Lower lobe of right lung (tissue), 2 donors: ENCODE measurements at regions not wholly inside any gene's neighbourhood (a gene's known extent, or its start where the extent isn't known, plus 50 kb on each side); places are given as distances from the start of the nearest gene placed in this dataset.
A peak's percentile ranks its signal among the peaks of the same experiment; 100 is the strongest.
"Not testable (repeated sequence)": the region's sequence is repeated elsewhere in the genome, so short reads cannot be mapped to it uniquely, and the experiment has no call there.

ENCODE experiments used
- ATAC-seq, 2 donors: fragments of 200-7000 bp; cut with Tn5 transposase; one replicate each; pipeline ENCODE4 v1.9.1; 2020 to 2022; ENCODE audit warnings: mild to moderate bottlenecking in 2 of 2, moderate library complexity in 2 of 2
- DNase-seq: peaks from one replicate; pipeline ENCODE4 v3.0.0-alpha.2; 2020
- H3K27ac ChIP-seq: fragments of 200-600 bp; one replicate; pipeline ENCODE4 v1.8.0; 2022
- H3K27me3 ChIP-seq: fragments of 200-600 bp; one replicate; pipeline ENCODE4 v1.8.0; 2022; ENCODE audit warnings: low read depth
- H3K36me3 ChIP-seq: fragments of 200-600 bp; one replicate; pipeline ENCODE4 v1.8.0; 2022; ENCODE audit warnings: mild to moderate bottlenecking
- H3K4me1 ChIP-seq: fragments of 200-600 bp; one replicate; pipeline ENCODE4 v1.8.0; 2022
- H3K4me3 ChIP-seq: fragments of 200-600 bp; one replicate; pipeline ENCODE4 v1.8.0; 2022; ENCODE audit warnings: mild to moderate bottlenecking
- H3K9me3 ChIP-seq: fragments of 200-600 bp; one replicate; pipeline ENCODE4 v1.8.0; 2022
- intact Hi-C: fragments of 100-400 bp; cut with DNase I; formaldehyde crosslinking; loops from one replicate; pipeline ENCODE4 v1.11.0; 2022
- TF ChIP-seq, protein P1 (sequence below): fragments of 200-600 bp; IDR thresholded peaks from one replicate; pipeline ENCODE4 v1.8.0; 2022; ENCODE audit warnings: antibody characterized with exemption, mild to moderate bottlenecking
- donor health status: DM: no; HTN: yes; CAD: no; lungs with severe emphysema.

DNA sequence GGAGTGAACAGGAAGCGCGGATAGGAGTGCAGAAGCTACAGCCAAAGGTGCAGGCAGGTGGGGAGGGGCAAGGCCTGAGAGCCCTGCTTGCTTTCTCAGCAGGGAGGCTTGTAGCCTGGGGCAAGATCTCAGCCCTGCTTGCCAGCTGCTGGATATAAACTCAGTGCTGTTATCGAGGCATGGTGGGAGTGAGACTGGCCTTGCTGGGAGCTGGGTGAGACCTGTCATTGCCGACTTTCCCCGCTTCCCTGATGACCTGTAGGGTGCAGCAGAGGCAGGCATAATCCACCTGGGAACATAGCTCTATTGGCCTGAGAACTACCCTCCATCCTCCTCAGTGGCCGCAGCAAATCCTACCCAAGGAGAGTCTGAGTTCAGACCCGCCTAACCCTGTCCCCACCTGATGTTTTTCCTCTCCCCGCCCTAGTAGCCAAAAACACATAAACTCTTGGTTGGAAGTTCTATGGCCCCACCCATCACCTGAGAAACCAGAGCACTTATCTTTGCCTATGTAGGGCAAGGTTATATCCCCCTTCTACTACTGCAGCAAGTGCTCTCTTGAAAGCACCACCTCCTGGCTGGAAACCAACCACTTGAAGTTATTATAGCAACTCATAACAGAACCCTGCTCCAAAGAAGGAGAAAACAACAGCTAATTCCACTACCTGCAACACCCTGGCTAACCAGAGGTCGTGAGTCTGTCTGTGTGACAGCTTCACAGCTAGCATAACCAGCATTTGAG, 80.7 kb downstream of the FHIP1A start:
- no peaks in the 10 kb centered on the region for H3K36me3 ChIP-seq
- DNase-seq (peak; percentile 45), ATAC-seq (peak; percentile 94 to 95)
- intact Hi-C loops, result no loop called here
- H3K4me3 ChIP-seq, result no peak overlapping the region
- TF ChIP-seq, protein P1, sequence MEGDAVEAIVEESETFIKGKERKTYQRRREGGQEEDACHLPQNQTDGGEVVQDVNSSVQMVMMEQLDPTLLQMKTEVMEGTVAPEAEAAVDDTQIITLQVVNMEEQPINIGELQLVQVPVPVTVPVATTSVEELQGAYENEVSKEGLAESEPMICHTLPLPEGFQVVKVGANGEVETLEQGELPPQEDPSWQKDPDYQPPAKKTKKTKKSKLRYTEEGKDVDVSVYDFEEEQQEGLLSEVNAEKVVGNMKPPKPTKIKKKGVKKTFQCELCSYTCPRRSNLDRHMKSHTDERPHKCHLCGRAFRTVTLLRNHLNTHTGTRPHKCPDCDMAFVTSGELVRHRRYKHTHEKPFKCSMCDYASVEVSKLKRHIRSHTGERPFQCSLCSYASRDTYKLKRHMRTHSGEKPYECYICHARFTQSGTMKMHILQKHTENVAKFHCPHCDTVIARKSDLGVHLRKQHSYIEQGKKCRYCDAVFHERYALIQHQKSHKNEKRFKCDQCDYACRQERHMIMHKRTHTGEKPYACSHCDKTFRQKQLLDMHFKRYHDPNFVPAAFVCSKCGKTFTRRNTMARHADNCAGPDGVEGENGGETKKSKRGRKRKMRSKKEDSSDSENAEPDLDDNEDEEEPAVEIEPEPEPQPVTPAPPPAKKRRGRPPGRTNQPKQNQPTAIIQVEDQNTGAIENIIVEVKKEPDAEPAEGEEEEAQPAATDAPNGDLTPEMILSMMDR, result peak; percentile 15
- peaks cover 5% of the 10 kb centered on the region for H3K9me3 ChIP-seq
- H3K27me3 ChIP-seq, result no peaks in the 10 kb centered on the region
- H3K4me1 ChIP-seq, result no peaks in the 10 kb centered on the region
- H3K27ac ChIP-seq, result peak overlapping the region; percentile 34

GRCh38 chr4:151495612-151496011, 86.6 kb downstream of the FHIP1A start:
- intact Hi-C loops, H3K9me3 ChIP-seq, H3K4me3 ChIP-seq, H3K27me3 ChIP-seq, H3K36me3 ChIP-seq, DNase-seq, ATAC-seq, H3K27ac ChIP-seq, H3K4me1 ChIP-seq: not testable (repeated sequence)

- H3K4me1 ChIP-seq, H3K36me3 ChIP-seq, H3K27ac ChIP-seq, DNase-seq, ATAC-seq, intact Hi-C loops, H3K4me3 ChIP-seq, H3K9me3 ChIP-seq, H3K27me3 ChIP-seq: not testable (repeated sequence)
Measured at GRCh38 chr4:151511548-151511947, 102.6 kb downstream of the FHIP1A start.

DNA sequence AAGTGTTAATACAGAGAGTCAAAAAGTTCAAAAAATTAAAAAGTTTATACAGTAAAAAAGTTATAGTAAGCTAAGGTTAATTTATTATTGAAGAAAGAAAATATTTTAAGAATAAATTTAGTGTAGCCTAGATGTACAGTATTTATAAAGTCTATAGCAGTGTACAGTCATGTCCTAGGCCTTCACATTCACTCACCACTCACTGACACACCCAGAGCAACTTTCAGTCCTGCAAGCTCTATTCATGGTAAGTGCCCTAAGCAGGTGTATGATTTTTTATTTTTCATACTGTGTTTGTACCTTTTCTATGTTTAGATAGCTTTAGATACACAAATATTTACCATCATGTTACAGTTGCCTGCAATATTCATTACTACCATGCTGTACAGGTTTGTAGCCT, 108.9 kb downstream of the FHIP1A start:
- no peaks in the 10 kb centered on the region for H3K9me3 ChIP-seq
- no peaks in the 10 kb centered on the region for H3K27me3 ChIP-seq
- intact Hi-C loops, result no loop called here
- DNase-seq (no peak), ATAC-seq (no peak)
- no peak overlapping the region for H3K27ac ChIP-seq
- TF ChIP-seq, protein P1, result no peak
- no peak overlapping the region for H3K4me3 ChIP-seq
- H3K36me3 ChIP-seq, result no peaks in the 10 kb centered on the region
- no peaks in the 10 kb centered on the region for H3K4me1 ChIP-seq

GRCh38 chr4:151518359-151518758, 109.4 kb downstream of the FHIP1A start:
- H3K27ac ChIP-seq, result no peak overlapping the region
- no peak for DNase-seq
- TF ChIP-seq, protein P1, result no peak
- intact Hi-C loops, result no loop called here
- no peaks in the 10 kb centered on the region for H3K9me3 ChIP-seq
- H3K4me3 ChIP-seq, result no peak overlapping the region
- no peaks in the 10 kb centered on the region for H3K4me1 ChIP-seq
- no peaks in the 10 kb centered on the region for H3K27me3 ChIP-seq
- H3K36me3 ChIP-seq, result no peaks in the 10 kb centered on the region
- ATAC-seq, result no peak

DNA sequence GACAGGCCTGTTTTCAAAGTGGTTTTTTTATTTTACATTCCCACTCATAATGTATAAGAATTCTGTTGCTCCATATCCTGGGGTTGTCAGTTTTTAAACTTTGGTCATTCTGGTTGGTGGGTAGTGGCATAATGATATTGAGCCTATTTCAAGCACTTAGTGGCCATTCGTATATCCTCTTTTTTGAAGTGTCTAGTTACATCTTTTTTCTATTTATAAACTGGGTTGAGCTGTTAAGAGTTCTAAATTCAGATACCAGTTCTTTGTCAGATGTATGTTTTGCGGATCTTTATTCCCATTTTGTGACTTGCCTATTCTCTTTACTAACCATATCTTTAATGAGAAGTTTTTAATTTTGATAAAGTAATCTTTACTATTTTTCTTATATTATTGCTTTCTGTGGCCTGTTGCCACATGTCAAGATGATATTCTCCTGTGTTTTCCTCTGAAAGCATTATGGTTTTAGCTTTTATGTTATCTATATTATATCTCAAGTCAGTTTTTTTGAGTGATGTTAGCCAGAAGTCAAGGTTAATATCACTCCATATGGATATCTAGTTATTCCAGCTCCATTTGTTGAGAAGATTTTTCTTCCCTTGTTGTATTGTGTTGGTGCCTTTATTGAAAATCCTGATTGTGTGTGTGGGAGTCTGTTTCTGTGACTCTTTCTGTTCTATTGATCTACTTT, 110.9 kb downstream of the FHIP1A start:
- intact Hi-C loops, result no loop called here
- TF ChIP-seq, protein P1, result no peak
- DNase-seq (no peak), ATAC-seq (no peak)
- H3K4me1 ChIP-seq, result no peaks in the 10 kb centered on the region
- no peaks in the 10 kb centered on the region for H3K9me3 ChIP-seq
- no peaks in the 10 kb centered on the region for H3K36me3 ChIP-seq
- H3K27ac ChIP-seq, result no peak overlapping the region
- no peak overlapping the region for H3K4me3 ChIP-seq
- H3K27me3 ChIP-seq, result no peaks in the 10 kb centered on the region
